Neural cell (in vitro differentiated cells): ENCODE measurements at regions not wholly inside any gene's neighbourhood (a gene's known extent, or its start where the extent isn't known, plus 50 kb on each side); places are given as distances from the start of the nearest gene placed in this dataset.

Source experiments
- CTCF ChIP-seq: fragments of 450-650 bp; IDR thresholded peaks from 2 replicates; pipeline ENCODE4 v1.5.1; 2014; ENCODE audit warnings: antibody characterized with exemption, mild to moderate bottlenecking, moderate library complexity; ENCODE audit not compliant: poor library complexity, severe bottlenecking
- EP300 ChIP-seq: fragments of 450-650 bp; conservative IDR thresholded peaks from 2 replicates; pipeline ENCODE4 v1.6.1; 2014; ENCODE audit warnings: antibody characterized with exemption, mild to moderate bottlenecking, moderate library complexity; ENCODE audit not compliant: poor library complexity, severe bottlenecking
- EZH2 ChIP-seq: fragments of 200-600, 300-800 bp; shearing (Covaris generic), sonication (generic); IDR thresholded peaks from 2 replicates; pipeline ENCODE4 v1.6.1; 2014; ENCODE audit warnings: antibody characterized with exemption, low read length, borderline replicate concordance, mild to moderate bottlenecking; ENCODE audit not compliant: insufficient read depth, poor library complexity, severe bottlenecking
- POLR2AphosphoS5 ChIP-seq: IDR thresholded peaks from 2 replicates; pipeline ENCODE4 v1.6.1; 2012
- RAD21 ChIP-seq: fragments of 450-650 bp; conservative IDR thresholded peaks from 2 replicates; pipeline ENCODE4 v1.6.1; 2014; ENCODE audit warnings: antibody characterized with exemption, mild to moderate bottlenecking, moderate library complexity
- TAF1 ChIP-seq: IDR thresholded peaks from 2 replicates; pipeline ENCODE4 v1.6.1; 2012; ENCODE audit warnings: low read depth

- TF ChIP-seq EP300: no peak
- no peak for TF ChIP-seq CTCF
- no peak for TF ChIP-seq POLR2AphosphoS5
- no peak for TF ChIP-seq EZH2
- no peak for TF ChIP-seq RAD21
- TF ChIP-seq TAF1: no peak
Observed at GRCh38 chr10:83809001-83809400, 330.3 kb upstream of the GHITM start.
